NCI-H526 treated with DMSO at 0.1 percent for 48 hours (cell line): ENCODE measurements at regions not wholly inside any gene's neighbourhood (a gene's known extent, or its start where the extent isn't known, plus 50 kb on each side); places are given as distances from the start of the nearest gene placed in this dataset.
"Not testable (repeated sequence)": the region's sequence is repeated elsewhere in the genome, so short reads cannot be mapped to it uniquely, and the experiment has no call there.

ENCODE experiments used
- DNase-seq: peaks from one replicate; lab custom pipeline; 2025; lab: John Stamatoyannopoulos, UW

GRCh38 chr6:153424719-153425400, 293.8 kb upstream of the RGS17 start:
- no peak for DNase-seq

- no peak for DNase-seq
Measured at GRCh38 chr6:153412519-153412918, 281.4 kb upstream of the RGS17 start.

- no peak for DNase-seq
Measured at GRCh38 chr6:153411070-153411648, 280.1 kb upstream of the RGS17 start.

GRCh38 chr6:153405931-153406330, 274.8 kb upstream of the RGS17 start:
- no peak for DNase-seq

GRCh38 chr6:153401751-153402150, 270.7 kb upstream of the RGS17 start:
- no peak for DNase-seq

GRCh38 chr6:153392156-153392555, 261.1 kb upstream of the RGS17 start:
- no peak for DNase-seq

GRCh38 chr6:153373869-153374268, 242.8 kb upstream of the RGS17 start:
- DNase-seq, result no peak

GRCh38 chr6:153368131-153368530, 237.0 kb upstream of the RGS17 start:
- DNase-seq, result no peak

- no peak for DNase-seq
Measured at GRCh38 chr6:153367021-153367420, 235.9 kb upstream of the RGS17 start.

- no peak for DNase-seq
Measured at GRCh38 chr6:153357391-153357790, 226.3 kb upstream of the RGS17 start.

GRCh38 chr6:153340568-153340967, 209.5 kb upstream of the RGS17 start:
- DNase-seq, result no peak

- DNase-seq, result no peak
Measured at GRCh38 chr6:153334121-153334520, 203.0 kb upstream of the RGS17 start.

- DNase-seq, result not testable (repeated sequence)
Measured at GRCh38 chr6:153331221-153331620, 200.1 kb upstream of the RGS17 start.

- no peak for DNase-seq
Measured at GRCh38 chr6:153328194-153328593, 197.1 kb upstream of the RGS17 start.

- DNase-seq, result no peak
Measured at GRCh38 chr6:153325661-153326060, 194.6 kb upstream of the RGS17 start.

GRCh38 chr6:153312634-153313033, 181.6 kb upstream of the RGS17 start:
- DNase-seq, result peak; percentile 3

GRCh38 chr6:153309651-153310050, 178.6 kb upstream of the RGS17 start:
- DNase-seq, result no peak

- no peak for DNase-seq
Measured at GRCh38 chr6:153302133-153302532, 171.1 kb upstream of the RGS17 start.

GRCh38 chr6:153301602-153302001, 170.5 kb upstream of the RGS17 start:
- no peak for DNase-seq

GRCh38 chr6:153282456-153282855, 151.4 kb upstream of the RGS17 start:
- DNase-seq, result not testable (repeated sequence)

- no peak for DNase-seq
Measured at GRCh38 chr6:153275997-153276396, 144.9 kb upstream of the RGS17 start.

- no peak for DNase-seq
Measured at GRCh38 chr6:153272201-153272980, 141.3 kb upstream of the RGS17 start.

GRCh38 chr6:153263489-153263888, 132.4 kb upstream of the RGS17 start:
- DNase-seq, result no peak
